HEK293 (cell line): ENCODE measurements at regions not wholly inside any gene's neighbourhood (a gene's known extent, or its start where the extent isn't known, plus 50 kb on each side); places are given as distances from the start of the nearest gene placed in this dataset.

Experiments
- CTCF ChIA-PET: fragments of 350-600 bp; formaldehyde crosslinking; extraction: SDS; loops from one replicate; lab custom pipeline; 2021; ENCODE audit warnings: antibody characterized with exemption; lab: Yijun Ruan, JAX
- POLR2A ChIA-PET: fragments of 300-600 bp; formaldehyde crosslinking; extraction: SDS; loops from one replicate; lab custom pipeline; 2020; ENCODE audit warnings: antibody characterized with exemption, inconsistent platforms; lab: Yijun Ruan, JAX
- H3K27ac ChIP-seq: fragments of 200-500 bp; sonication (Bioruptor generic); 2 replicates; pipeline ENCODE4 v1.5.1; 2014; ENCODE audit warnings: low read depth, low read length, control low read depth, inconsistent platforms; ENCODE audit errors: extremely low read depth
- H3K36me3 ChIP-seq, 2 experiments: fragments of 200-500 bp in 1 of 2; sonication (Bioruptor generic) in 1 of 2; 1 replicate in 1 of 2; 2 replicates in 1 of 2; pipeline ENCODE4 v1.5.1; 2014 to 2017; ENCODE audit warnings: inconsistent platforms in 2 of 2, low read length in 2 of 2; ENCODE audit not compliant: control insufficient read depth in 2 of 2, insufficient read depth in 1 of 2
- H3K4me1 ChIP-seq: fragments of 200-500 bp; sonication (Bioruptor generic); 2 replicates; pipeline ENCODE4 v1.5.1; 2014; ENCODE audit warnings: mild to moderate bottlenecking, low read length, inconsistent platforms; ENCODE audit not compliant: control insufficient read depth, insufficient read depth
- H3K4me3 ChIP-seq: 2 replicates; pipeline ENCODE4 v1.5.1; 2011; ENCODE audit warnings: low read depth, mild to moderate bottlenecking, control low read depth, low read length, moderate library complexity
- H3K9me3 ChIP-seq: fragments of 200-500 bp; sonication (Bioruptor generic); 2 replicates; pipeline ENCODE4 v1.5.1; 2014; ENCODE audit warnings: low read depth, low read length, inconsistent platforms; ENCODE audit not compliant: control insufficient read depth, insufficient read depth
- GLIS2 ChIP-seq: fragments of 450-650 bp; formaldehyde crosslinking; IDR thresholded peaks from 2 replicates; pipeline ENCODE4 v1.5.1; 2016; ENCODE audit warnings: missing biosample characterization, missing genetic modification characterization
- OVOL3 ChIP-seq: fragments of 450-650 bp; formaldehyde crosslinking; IDR thresholded peaks from 2 replicates; pipeline ENCODE4 v1.5.1; 2016; ENCODE audit warnings: missing biosample characterization, missing genetic modification characterization
- RBAK ChIP-seq: fragments of 450-650 bp; formaldehyde crosslinking; IDR thresholded peaks from 2 replicates; pipeline ENCODE4 v1.5.1; 2016; ENCODE audit warnings: missing biosample characterization, missing genetic modification characterization
- SETDB1 ChIP-seq: IDR thresholded peaks from one replicate; pipeline ENCODE4 v1.6.1; 2017; ENCODE audit warnings: mild to moderate bottlenecking, low read length, moderate library complexity, mixed read lengths; ENCODE audit not compliant: insufficient read length
- TRIM28 ChIP-seq: IDR thresholded peaks from 2 replicates; pipeline ENCODE4 v1.6.1; 2011; ENCODE audit warnings: low read length, control low read depth, borderline replicate concordance
- WT1 ChIP-seq: fragments of 450-650 bp; formaldehyde crosslinking; IDR thresholded peaks from 2 replicates; pipeline ENCODE4 v1.5.1; 2016; ENCODE audit warnings: missing biosample characterization, missing genetic modification characterization
- ZBTB44 ChIP-seq: fragments of 450-650 bp; IDR thresholded peaks from 2 replicates; pipeline ENCODE4 v1.5.1; 2018; ENCODE audit warnings: missing biosample characterization, mild to moderate bottlenecking, missing genetic modification characterization
- ZBTB49 ChIP-seq: fragments of 450-650 bp; formaldehyde crosslinking; IDR thresholded peaks from 2 replicates; pipeline ENCODE4 v1.5.1; 2016; ENCODE audit warnings: missing biosample characterization, missing genetic modification characterization, low read depth
- ZNF112 ChIP-seq: fragments of 450-650 bp; formaldehyde crosslinking; IDR thresholded peaks from 2 replicates; pipeline ENCODE4 v1.5.0; 2017; ENCODE audit warnings: missing biosample characterization, missing genetic modification characterization
- ZNF114 ChIP-seq: fragments of 450-650 bp; formaldehyde crosslinking; IDR thresholded peaks from 2 replicates; pipeline ENCODE4 v1.5.0; 2017; ENCODE audit warnings: missing biosample characterization, missing genetic modification characterization
- ZNF19 ChIP-seq: fragments of 450-650 bp; formaldehyde crosslinking; IDR thresholded peaks from 2 replicates; pipeline ENCODE4; 2016; ENCODE audit warnings: missing biosample characterization, missing genetic modification characterization, low read depth
- ZNF354C ChIP-seq: fragments of 450-650 bp; formaldehyde crosslinking; IDR thresholded peaks from 2 replicates; pipeline ENCODE4 v1.5.1; 2016; ENCODE audit warnings: missing biosample characterization, missing genetic modification characterization, low read depth, borderline replicate concordance
- ZNF37A ChIP-seq: fragments of 450-650 bp; IDR thresholded peaks from 2 replicates; pipeline ENCODE4 v1.5.1; 2018; ENCODE audit warnings: missing biosample characterization, missing genetic modification characterization
- ZNF518A ChIP-seq: fragments of 450-650 bp; formaldehyde crosslinking; conservative IDR thresholded peaks from 2 replicates; pipeline ENCODE4 v1.5.1; 2016; ENCODE audit warnings: low read depth, missing biosample characterization, missing genetic modification characterization
- ZNF560 ChIP-seq: fragments of 450-650 bp; formaldehyde crosslinking; IDR thresholded peaks from 2 replicates; pipeline ENCODE4 v1.5.1; 2017; ENCODE audit warnings: missing biosample characterization, missing genetic modification characterization, borderline replicate concordance
- ZNF76 ChIP-seq: fragments of 450-650 bp; formaldehyde crosslinking; IDR thresholded peaks from 2 replicates; pipeline ENCODE4; 2016; ENCODE audit warnings: low read depth, missing biosample characterization, missing genetic modification characterization, borderline replicate concordance
- ZNF785 ChIP-seq: fragments of 450-650 bp; formaldehyde crosslinking; IDR thresholded peaks from 2 replicates; pipeline ENCODE4 v1.5.1; 2016; ENCODE audit warnings: missing biosample characterization, missing genetic modification characterization
- ZXDB ChIP-seq: fragments of 450-650 bp; formaldehyde crosslinking; IDR thresholded peaks from 2 replicates; pipeline ENCODE4 v1.5.1; 2016; ENCODE audit warnings: missing biosample characterization, missing genetic modification characterization
- TF ChIP-seq, protein P1 (sequence below): fragments of 450-650 bp; formaldehyde crosslinking; IDR thresholded peaks from 2 replicates; pipeline ENCODE4 v1.5.1; 2016; ENCODE audit warnings: missing biosample characterization, missing genetic modification characterization
- TF ChIP-seq, protein P2 (sequence below): fragments of 450-650 bp; formaldehyde crosslinking; IDR thresholded peaks from 2 replicates; pipeline ENCODE4 v1.5.1; 2016; ENCODE audit warnings: missing biosample characterization, missing genetic modification characterization

GRCh38 chr6:79335133-79335674 is 100.7 kb upstream of the HMGN3 start (continued):
- TF ChIP-seq ZBTB44 (tag by site-specific recombination): no peak
- no peak for TF ChIP-seq ZNF114 (tag by site-specific recombination)
- no peak for TF ChIP-seq OVOL3
- TF ChIP-seq WT1: no peak
- TF ChIP-seq ZNF785 (tag by site-specific recombination): no peak
- no peak for TF ChIP-seq ZNF19 (tag by site-specific recombination)

GRCh38 chr6:79334674-79335073 is 100.2 kb upstream of the HMGN3 start:
- ChIA-PET CTCF (no interaction called here), POLR2A (no interaction called here)
- H3K27ac ChIP-seq: no peak overlapping the region
- H3K4me1 ChIP-seq: no peaks in the 10 kb centered on the region
- TF ChIP-seq ZNF76 (tag by site-specific recombination) (no peak), ZNF518A (no peak), ZNF354C (tag by site-specific recombination) (no peak), SETDB1 (no peak), TRIM28 (no peak), ZNF19 (tag by site-specific recombination) (no peak), GLIS2 (tag by site-specific recombination) (no peak), ZNF560 (tag by site-specific recombination) (no peak), RBAK (tag by site-specific recombination) (no peak), ZNF37A (tag by site-specific recombination) (no peak), ZBTB49 (tag by site-specific recombination) (no peak), ZNF112 (no peak), ZXDB (tag by site-specific recombination) (no peak)
- TF ChIP-seq, protein P1, sequence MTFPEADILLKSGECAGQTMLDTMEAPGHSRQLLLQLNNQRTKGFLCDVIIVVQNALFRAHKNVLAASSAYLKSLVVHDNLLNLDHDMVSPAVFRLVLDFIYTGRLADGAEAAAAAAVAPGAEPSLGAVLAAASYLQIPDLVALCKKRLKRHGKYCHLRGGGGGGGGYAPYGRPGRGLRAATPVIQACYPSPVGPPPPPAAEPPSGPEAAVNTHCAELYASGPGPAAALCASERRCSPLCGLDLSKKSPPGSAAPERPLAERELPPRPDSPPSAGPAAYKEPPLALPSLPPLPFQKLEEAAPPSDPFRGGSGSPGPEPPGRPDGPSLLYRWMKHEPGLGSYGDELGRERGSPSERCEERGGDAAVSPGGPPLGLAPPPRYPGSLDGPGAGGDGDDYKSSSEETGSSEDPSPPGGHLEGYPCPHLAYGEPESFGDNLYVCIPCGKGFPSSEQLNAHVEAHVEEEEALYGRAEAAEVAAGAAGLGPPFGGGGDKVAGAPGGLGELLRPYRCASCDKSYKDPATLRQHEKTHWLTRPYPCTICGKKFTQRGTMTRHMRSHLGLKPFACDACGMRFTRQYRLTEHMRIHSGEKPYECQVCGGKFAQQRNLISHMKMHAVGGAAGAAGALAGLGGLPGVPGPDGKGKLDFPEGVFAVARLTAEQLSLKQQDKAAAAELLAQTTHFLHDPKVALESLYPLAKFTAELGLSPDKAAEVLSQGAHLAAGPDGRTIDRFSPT (tag by site-specific recombination): no peak
- TF ChIP-seq, protein P2, sequence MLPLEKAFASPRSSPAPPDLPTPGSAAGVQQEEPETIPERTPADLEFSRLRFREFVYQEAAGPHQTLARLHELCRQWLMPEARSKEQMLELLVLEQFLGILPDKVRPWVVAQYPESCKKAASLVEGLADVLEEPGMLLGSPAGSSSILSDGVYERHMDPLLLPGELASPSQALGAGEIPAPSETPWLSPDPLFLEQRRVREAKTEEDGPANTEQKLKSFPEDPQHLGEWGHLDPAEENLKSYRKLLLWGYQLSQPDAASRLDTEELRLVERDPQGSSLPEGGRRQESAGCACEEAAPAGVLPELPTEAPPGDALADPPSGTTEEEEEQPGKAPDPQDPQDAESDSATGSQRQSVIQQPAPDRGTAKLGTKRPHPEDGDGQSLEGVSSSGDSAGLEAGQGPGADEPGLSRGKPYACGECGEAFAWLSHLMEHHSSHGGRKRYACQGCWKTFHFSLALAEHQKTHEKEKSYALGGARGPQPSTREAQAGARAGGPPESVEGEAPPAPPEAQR (tag by site-specific recombination): no peak
- no peak overlapping the region for H3K4me3 ChIP-seq
- no peaks in the 10 kb centered on the region for H3K9me3 ChIP-seq
- H3K36me3 ChIP-seq: no peaks in the 10 kb centered on the region
